GM12892 (cell line): ENCODE measurements at regions not wholly inside any gene's neighbourhood (a gene's known extent, or its start where the extent isn't known, plus 50 kb on each side); places are given as distances from the start of the nearest gene placed in this dataset.

ENCODE experiments used
- POLR2A ChIP-seq: IDR thresholded peaks from 2 replicates; pipeline ENCODE4 v1.6.1; 2011; ENCODE audit warnings: low read depth, low read length, control low read depth
- POLR2AphosphoS5 ChIP-seq: IDR thresholded peaks from 2 replicates; pipeline ENCODE4 v1.6.1; 2011; ENCODE audit warnings: low read depth, low read length, control low read depth

GRCh38 chr5:27700526-27700925, 662.1 kb upstream of the CDH9 start:
- TF ChIP-seq POLR2AphosphoS5 (no peak), POLR2A (no peak)
